Stimulated activated naive CD8-positive, alpha-beta T cell treated with anti-CD3 and anti-CD28 coated beads, Interleukin-15, amount 100 ng/mL, for 72 hours (primary cell): ENCODE measurements at regions not wholly inside any gene's neighbourhood (a gene's known extent, or its start where the extent isn't known, plus 50 kb on each side); places are given as distances from the start of the nearest gene placed in this dataset.

Experiments
- ATAC-seq: fragments of 150-1000 bp; cut with Tn5 transposase; 2 replicates; pipeline ENCODE4 v1.10.0; 2021; ENCODE audit warnings: mild to moderate bottlenecking, moderate library complexity
- DNase-seq, 2 donors: peaks; one replicate each; pipeline ENCODE4 v3.0.0; 2021 to 2022
- H3K27ac Mint-ChIP-seq, 2 donors: one replicate each; pipeline ENCODE4 v1.8.0; 2022; ENCODE audit warnings: mild to moderate bottlenecking in 2 of 2, mixed read lengths in 2 of 2, moderate library complexity in 2 of 2
- H3K27me3 Mint-ChIP-seq: one replicate; pipeline ENCODE4 v1.8.0; 2022; ENCODE audit warnings: mixed read lengths
- H3K4me1 Mint-ChIP-seq: one replicate; pipeline ENCODE4 v1.8.0; 2022; ENCODE audit warnings: mild to moderate bottlenecking, mixed read lengths
- H3K4me3 Mint-ChIP-seq, 2 donors: one replicate each; pipeline ENCODE4 v1.8.0; 2022; ENCODE audit warnings: mild to moderate bottlenecking in 2 of 2, mixed read lengths in 2 of 2, moderate library complexity in 1 of 2
- H3K9me3 Mint-ChIP-seq, 2 donors: one replicate each; pipeline ENCODE4 v1.8.0; 2022; ENCODE audit warnings: mixed read lengths in 2 of 2

GRCh38 chr15:72944565-72944964 lies 107.7 kb upstream of the NEO1 start:
- no peak overlapping the region for H3K4me3 Mint-ChIP-seq
- peaks cover 0 to 18% of the 10 kb centered on the region in 2 donors for H3K9me3 Mint-ChIP-seq
- peaks cover 16% of the 10 kb centered on the region for H3K27me3 Mint-ChIP-seq

GRCh38 chr15:72940229-72940622 lies 112.0 kb upstream of the NEO1 start:
- no peaks in the 10 kb centered on the region for H3K9me3 Mint-ChIP-seq
- ATAC-seq (no peak), DNase-seq (no peak)
- peaks cover 34% of the 10 kb centered on the region for H3K27me3 Mint-ChIP-seq
- H3K4me1 Mint-ChIP-seq: no peaks in the 10 kb centered on the region
- H3K27ac Mint-ChIP-seq: no peak overlapping the region
- no peak overlapping the region for H3K4me3 Mint-ChIP-seq

More at GRCh38 chr15:72944565-72944964, 107.7 kb upstream of the NEO1 start:
- no peaks in the 10 kb centered on the region for H3K4me1 Mint-ChIP-seq
- H3K27ac Mint-ChIP-seq: no peak overlapping the region
- ATAC-seq: no peak
- DNase-seq: no peak

- Mint-ChIP-seq H3K4me1 (no peaks in the 10 kb centered on the region), H3K27ac (peak overlapping the region in 1 of 2 donors; percentile 12), H3K4me3 (no peak overlapping the region), H3K27me3 (peaks cover 29% of the 10 kb centered on the region), H3K9me3 (no peaks in the 10 kb centered on the region)
- DNase-seq (no peak), ATAC-seq (no peak)
These were observed 112.6 kb upstream of the NEO1 start for GRCh38 chr15:72939514-72940228.

- peak overlapping the region; percentile 25 to 50 for H3K27ac Mint-ChIP-seq
These were observed 115.3 kb upstream of the NEO1 start for GRCh38 chr15:72936691-72937679.

GRCh38 chr15:72936237-72936636 lies 116.0 kb upstream of the NEO1 start:
- Mint-ChIP-seq H3K4me1 (no peaks in the 10 kb centered on the region), H3K27me3 (peaks cover 44% of the 10 kb centered on the region), H3K9me3 (no peaks in the 10 kb centered on the region), H3K27ac (no peak overlapping the region), H3K4me3 (no peak overlapping the region)
- DNase-seq: no peak
- no peak for ATAC-seq

More at GRCh38 chr15:72936691-72937679, 115.3 kb upstream of the NEO1 start:
- ATAC-seq (no peak), DNase-seq (no peak)
- Mint-ChIP-seq H3K27me3 (peaks cover 36% of the 10 kb centered on the region), H3K9me3 (no peaks in the 10 kb centered on the region), H3K4me3 (no peak overlapping the region), H3K4me1 (no peaks in the 10 kb centered on the region)

- ATAC-seq (no peak), DNase-seq (no peak)
- no peaks in the 10 kb centered on the region for H3K4me1 Mint-ChIP-seq
- H3K9me3 Mint-ChIP-seq: no peaks in the 10 kb centered on the region
- H3K27ac Mint-ChIP-seq: no peak overlapping the region
- H3K4me3 Mint-ChIP-seq: no peak overlapping the region
- H3K27me3 Mint-ChIP-seq: peaks cover 51% of the 10 kb centered on the region
These were observed 116.7 kb upstream of the NEO1 start for GRCh38 chr15:72935521-72935920.

GRCh38 chr15:72934921-72935320 lies 117.3 kb upstream of the NEO1 start:
- H3K4me3 Mint-ChIP-seq: no peak overlapping the region
- DNase-seq (no peak), ATAC-seq (no peak)
- peaks cover 57% of the 10 kb centered on the region for H3K27me3 Mint-ChIP-seq
- H3K9me3 Mint-ChIP-seq: no peaks in the 10 kb centered on the region
- no peak overlapping the region for H3K27ac Mint-ChIP-seq
- H3K4me1 Mint-ChIP-seq: no peaks in the 10 kb centered on the region

GRCh38 chr15:72933976-72934375 lies 118.3 kb upstream of the NEO1 start:
- Mint-ChIP-seq H3K9me3 (no peaks in the 10 kb centered on the region), H3K27ac (no peak overlapping the region), H3K4me1 (no peaks in the 10 kb centered on the region), H3K27me3 (peaks cover 64% of the 10 kb centered on the region), H3K4me3 (no peak overlapping the region)
- no peak for DNase-seq
- no peak for ATAC-seq

GRCh38 chr15:72932472-72932871 lies 119.8 kb upstream of the NEO1 start:
- H3K4me1 Mint-ChIP-seq: no peaks in the 10 kb centered on the region
- DNase-seq: no peak
- H3K27me3 Mint-ChIP-seq: peaks cover 71% of the 10 kb centered on the region
- H3K9me3 Mint-ChIP-seq: no peaks in the 10 kb centered on the region
- ATAC-seq: no peak
- H3K27ac Mint-ChIP-seq: no peak overlapping the region
- no peak overlapping the region for H3K4me3 Mint-ChIP-seq

- H3K27me3 Mint-ChIP-seq: peaks cover 58% of the 10 kb centered on the region
- H3K27ac Mint-ChIP-seq: no peak overlapping the region
- DNase-seq: no peak
- H3K9me3 Mint-ChIP-seq: no peaks in the 10 kb centered on the region
- H3K4me1 Mint-ChIP-seq: no peaks in the 10 kb centered on the region
- ATAC-seq: no peak
- H3K4me3 Mint-ChIP-seq: peak overlapping the region in 1 of 2 donors; percentile 2
These were observed 124.8 kb upstream of the NEO1 start for GRCh38 chr15:72927451-72927850.

- no peak overlapping the region for H3K27ac Mint-ChIP-seq
- no peaks in the 10 kb centered on the region for H3K9me3 Mint-ChIP-seq
- H3K27me3 Mint-ChIP-seq: peaks cover 47% of the 10 kb centered on the region
- no peak for ATAC-seq
- no peak overlapping the region for H3K4me3 Mint-ChIP-seq
- DNase-seq: no peak
- no peaks in the 10 kb centered on the region for H3K4me1 Mint-ChIP-seq
These were observed 126.6 kb upstream of the NEO1 start for GRCh38 chr15:72925661-72926060.

GRCh38 chr15:72923289-72923688 lies 129.0 kb upstream of the NEO1 start:
- ATAC-seq (no peak), DNase-seq (no peak)
- Mint-ChIP-seq H3K27me3 (peaks cover 27% of the 10 kb centered on the region), H3K4me3 (no peak overlapping the region), H3K27ac (no peak overlapping the region), H3K4me1 (no peaks in the 10 kb centered on the region), H3K9me3 (no peaks in the 10 kb centered on the region)

- no peak for DNase-seq
- Mint-ChIP-seq H3K27me3 (peaks cover 16% of the 10 kb centered on the region), H3K9me3 (no peaks in the 10 kb centered on the region), H3K27ac (no peak overlapping the region), H3K4me1 (no peaks in the 10 kb centered on the region), H3K4me3 (no peak overlapping the region)
- ATAC-seq: no peak
These were observed 131.7 kb upstream of the NEO1 start for GRCh38 chr15:72920551-72920950.

- H3K4me1 Mint-ChIP-seq: no peaks in the 10 kb centered on the region
These were observed 132.3 kb upstream of the NEO1 start for GRCh38 chr15:72919936-72920465.

GRCh38 chr15:72916897-72917296 lies 133.3 kb upstream of the ADPGK start:
- ATAC-seq (no peak), DNase-seq (no peak)
- Mint-ChIP-seq H3K4me1 (no peaks in the 10 kb centered on the region), H3K4me3 (no peak overlapping the region), H3K27ac (no peak overlapping the region), H3K9me3 (no peaks in the 10 kb centered on the region), H3K27me3 (peaks cover 7% of the 10 kb centered on the region)

More at GRCh38 chr15:72919936-72920465, 132.3 kb upstream of the NEO1 start:
- peaks cover 11% of the 10 kb centered on the region for H3K27me3 Mint-ChIP-seq
- H3K27ac Mint-ChIP-seq: no peak overlapping the region
- DNase-seq (no peak), ATAC-seq (no peak)
- no peak overlapping the region for H3K4me3 Mint-ChIP-seq
- no peaks in the 10 kb centered on the region for H3K9me3 Mint-ChIP-seq

- DNase-seq: no peak
- H3K27me3 Mint-ChIP-seq: peaks cover 7% of the 10 kb centered on the region
- no peak for ATAC-seq
- H3K4me1 Mint-ChIP-seq: no peaks in the 10 kb centered on the region
- H3K9me3 Mint-ChIP-seq: no peaks in the 10 kb centered on the region
- H3K27ac Mint-ChIP-seq: no peak overlapping the region
- no peak overlapping the region for H3K4me3 Mint-ChIP-seq
These were observed 132.8 kb upstream of the ADPGK start for GRCh38 chr15:72916378-72916777.
